K562 (cell line): ENCODE measurements at regions not wholly inside any gene's neighbourhood (a gene's known extent, or its start where the extent isn't known, plus 50 kb on each side); places are given as distances from the start of the nearest gene placed in this dataset.
A peak's percentile ranks its signal among the peaks of the same experiment; 100 is the strongest.

Experiments used
- ATAC-seq: fragments of 200-7000 bp; cut with Tn5 transposase; 3 replicates; pipeline ENCODE4 v1.9.1; 2020; ENCODE audit warnings: moderate library complexity
- BruUV-seq: library from RNA; stranded (reverse); fragments of 400-500 nt; replicated peaks from 2 replicates; lab custom pipeline; 2021; lab: Mats Ljungman, UMichigan
- CTCF ChIA-PET: fragments of 300-600 bp; formaldehyde crosslinking; extraction: SDS; loops from one replicate; lab custom pipeline; 2021; ENCODE audit warnings: low intra/inter-chr PET ratio; lab: Yijun Ruan, JAX
- POLR2A ChIA-PET: fragments of 300-600, 350-650 bp; sonication (Branson Sonifier 250); formaldehyde crosslinking; extraction: SDS; loops from one replicate; lab custom pipeline; 2021; ENCODE audit warnings: antibody characterized with exemption, inconsistent platforms; lab: Yijun Ruan, JAX
- DNase-seq, 4 experiments: peaks; one replicate each; pipeline versions ENCODE4 v3.0.0 to v3.0.0-alpha.2; 2011 to 2018; ENCODE audit warnings: low spot score in 3 of 4, mixed read lengths in 3 of 4; ENCODE audit errors: extremely low read depth in 1 of 4
- FAIRE-seq: peaks from 2 replicates; lab custom pipeline; 2011; peaks lifted over from hg19 to GRCh38; lab: Jason Lieb, UNC
- H2AFZ ChIP-seq: 2 replicates; pipeline ENCODE4 v1.6.0; 2011; ENCODE audit warnings: low read depth, low read length, control low read depth, inconsistent platforms
- H3K27ac ChIP-seq: fragments of 200-600 bp; 3 replicates; pipeline ENCODE4 v1.8.0; 2011; ENCODE audit warnings: low read depth, mild to moderate bottlenecking, control low read depth, inconsistent platforms, low read length, moderate library complexity, mixed read lengths; ENCODE audit errors: extremely low read depth
- H3K27me3 ChIP-seq, 2 experiments: fragments of 300-600 bp in 1 of 2; 2 replicates in 1 of 2; 3 replicates in 1 of 2; pipeline versions ENCODE4 v1.6.0 to v1.8.0; 2011; ENCODE audit warnings: inconsistent platforms in 2 of 2, low read length in 2 of 2, mild to moderate bottlenecking in 1 of 2, mixed read lengths in 1 of 2, moderate library complexity in 1 of 2; ENCODE audit not compliant: control insufficient read depth in 2 of 2, insufficient read depth in 2 of 2
- H3K36me3 ChIP-seq: fragments of 300-600 bp; 3 replicates; pipeline ENCODE4 v1.8.0; 2011; ENCODE audit warnings: mild to moderate bottlenecking, low read length, inconsistent platforms; ENCODE audit not compliant: control insufficient read depth, insufficient read depth
- H3K4me1 ChIP-seq, 2 experiments: fragments of 200-600 bp in 1 of 2; replicated peaks in 1 of 2; 2 replicates in 1 of 2; 3 replicates in 1 of 2; pipeline versions ENCODE4 v1.5.1 to v1.8.0; 2011; ENCODE audit warnings: inconsistent platforms in 2 of 2, low read length in 2 of 2, mild to moderate bottlenecking in 1 of 2, mixed read lengths in 1 of 2, moderate library complexity in 1 of 2; ENCODE audit not compliant: control insufficient read depth in 2 of 2, insufficient read depth in 2 of 2
- H3K4me2 ChIP-seq: 2 replicates; pipeline ENCODE4 v1.6.1; 2011; ENCODE audit warnings: low read length, control low read depth, inconsistent platforms, mixed read lengths; ENCODE audit not compliant: insufficient read depth
- H3K4me3 ChIP-seq: fragments of 200-600 bp; sonication (generic), shearing (Covaris generic); 2 replicates; pipeline ENCODE4 v1.5.1; 2016; ENCODE audit warnings: control low read depth, inconsistent platforms
- H3K79me2 ChIP-seq: fragments of 200-600 bp; 3 replicates; pipeline ENCODE4 v1.8.0; 2011; ENCODE audit warnings: low read length, inconsistent platforms; ENCODE audit not compliant: control insufficient read depth, insufficient read depth
- H3K9ac ChIP-seq, 2 experiments: 2 replicates each; pipeline versions ENCODE4 v1.6.0 to v1.6.1; 2011; ENCODE audit warnings: low read depth in 2 of 2, low read length in 2 of 2, control low read depth in 1 of 2, inconsistent platforms in 1 of 2, mild to moderate bottlenecking in 1 of 2, mixed read lengths in 1 of 2; ENCODE audit not compliant: insufficient read depth in 1 of 2
- H3K9me1 ChIP-seq: one replicate; pipeline ENCODE4 v1.6.0; 2011; ENCODE audit warnings: inconsistent platforms, mild to moderate bottlenecking, low read length, moderate library complexity; ENCODE audit not compliant: control insufficient read depth, insufficient read depth
- H3K9me3 ChIP-seq: replicated peaks from 2 replicates; pipeline ENCODE4 v1.5.1; 2011; ENCODE audit warnings: low read depth, low read length, inconsistent platforms; ENCODE audit not compliant: control insufficient read depth, insufficient read depth
- H4K20me1 ChIP-seq: replicated peaks from 2 replicates; pipeline ENCODE4 v1.6.1; 2011; ENCODE audit warnings: low read length, inconsistent platforms, mixed read lengths; ENCODE audit not compliant: control insufficient read depth, insufficient read depth
- NR3C1 ChIP-seq: sonication (generic); formaldehyde crosslinking; IDR thresholded peaks from 2 replicates; pipeline ENCODE4 v1.8.1; 2022; ENCODE audit warnings: missing genetic modification reagents
- POLR3G ChIP-seq: IDR thresholded peaks from 2 replicates; pipeline ENCODE4 v1.6.1; 2011; ENCODE audit not compliant: insufficient read length, insufficient replicate concordance; ENCODE audit errors: extremely low read depth
- SMARCC2 ChIP-seq: fragments of 450-650 bp; IDR thresholded peaks from 2 replicates; pipeline ENCODE4 v1.6.1; 2017; ENCODE audit warnings: antibody characterized with exemption, moderate library complexity, mild to moderate bottlenecking, low read depth
- THRAP3 ChIP-seq: fragments of 450-650 bp; IDR thresholded peaks from 2 replicates; pipeline ENCODE4 v1.6.1; 2016; ENCODE audit warnings: mild to moderate bottlenecking, inconsistent platforms, borderline replicate concordance
- ZNF316 ChIP-seq: fragments of 450-650 bp; IDR thresholded peaks from 2 replicates; pipeline ENCODE4 v1.6.1; 2016
- WGBS: fragments of 100-300 bp; shearing (Covaris generic); methylation state at CpG from one replicate; pipeline ENCODE4 v1.1.6; 2016; ENCODE audit warnings: low coverage, mixed read lengths; ENCODE audit not compliant: insufficient coverage; ENCODE audit errors: missing lambda C conversion rate; 5-methylcytosine and 5-hydroxymethylcytosine counted together
- in situ Hi-C: fragments of 300-500 bp; cut with MboI; formaldehyde crosslinking; loops from 4 replicates; pipeline ENCODE4 v1.15.0; 2018; ENCODE audit warnings: inconsistent platforms, mixed read lengths
- intact Hi-C: fragments of 100-400 bp; cut with micrococcal nuclease; formaldehyde crosslinking; loops from 2 replicates; pipeline ENCODE4 v1.14.2; 2022
- TF ChIP-seq, protein P1 (sequence below): fragments of 250-450 bp; sonication (Bioruptor Pico); IDR thresholded peaks from 2 replicates; pipeline ENCODE4 v1.5.0; 2022; ENCODE audit warnings: mild to moderate bottlenecking

DNA sequence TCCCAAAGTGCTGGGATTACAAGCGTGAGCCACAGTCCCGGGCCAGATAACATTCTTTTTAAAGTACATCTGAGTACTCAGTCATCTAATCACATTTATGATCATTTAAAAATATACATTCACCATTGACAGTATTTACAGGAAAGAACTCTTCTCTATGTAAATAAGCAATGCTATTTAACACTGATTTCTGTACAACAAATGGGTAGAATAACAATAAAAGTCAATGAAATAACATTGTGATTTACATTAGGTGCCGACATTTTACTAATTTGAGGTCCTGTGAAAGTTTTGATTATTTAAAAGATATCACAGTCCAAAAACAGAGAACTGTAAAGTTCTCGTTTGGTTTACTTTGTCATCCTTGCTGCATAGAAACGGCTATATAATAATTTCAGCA, 1763.7 kb downstream of the SLITRK1 start:
- CTCF ChIA-PET, result no interaction called here
- POLR2A ChIA-PET, result no interaction called here
- H3K4me1 ChIP-seq, result no peaks in the 10 kb centered on the region
- H3K36me3 ChIP-seq, result no peaks in the 10 kb centered on the region
- H3K79me2 ChIP-seq, result no peaks in the 10 kb centered on the region
- intact Hi-C loops (no loop called here), in situ Hi-C loops (no loop called here)
- no peak overlapping the region for H3K4me3 ChIP-seq
- no peaks in the 10 kb centered on the region for H3K27me3 ChIP-seq
- no peak for TF ChIP-seq THRAP3
- no peak for TF ChIP-seq POLR3G
- TF ChIP-seq NR3C1 (CRISPR knock-in tag), result no peak
- H3K4me2 ChIP-seq, result no peak overlapping the region
- no peak for ATAC-seq
- no TSS peak for BruUV-seq
- 0% methylated on average over 3 of the region's 5 CpGs for WGBS
- H4K20me1 ChIP-seq, result no peaks in the 10 kb centered on the region
- no peak for DNase-seq
- no peaks in the 10 kb centered on the region for H3K9me1 ChIP-seq
- no peak overlapping the region for H3K27ac ChIP-seq
- H3K9me3 ChIP-seq, result no peaks in the 10 kb centered on the region
- no peak overlapping the region for H2AFZ ChIP-seq
- no peak overlapping the region for H3K9ac ChIP-seq
- FAIRE-seq, result no peak

DNA sequence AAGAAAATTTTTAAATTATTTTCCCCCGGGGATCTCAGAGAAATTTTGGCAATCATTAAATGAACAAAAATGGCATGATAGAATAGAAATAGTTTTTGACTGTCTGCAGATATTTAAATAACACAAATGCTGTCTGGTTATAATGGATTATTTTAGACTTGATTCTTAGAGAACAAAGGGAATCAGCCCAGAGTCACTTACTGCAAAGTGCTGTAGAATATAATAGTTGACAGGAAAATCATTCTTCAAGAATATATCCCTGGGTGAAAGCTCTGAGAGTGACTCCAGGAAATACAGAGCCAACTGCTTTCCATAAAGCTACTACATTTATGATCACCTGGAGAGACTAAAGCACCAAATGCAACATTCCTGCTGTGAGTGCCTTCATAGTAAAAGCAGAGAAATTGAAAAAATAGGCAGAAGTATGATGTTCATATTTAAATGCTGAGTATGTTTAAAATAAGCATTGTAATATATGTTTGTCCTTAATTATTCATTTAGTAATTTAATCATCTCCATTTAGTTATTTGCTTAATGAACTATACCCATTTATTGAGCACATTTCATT, 1765.8 kb downstream of the SLITRK1 start:
- TF ChIP-seq, protein P1, sequence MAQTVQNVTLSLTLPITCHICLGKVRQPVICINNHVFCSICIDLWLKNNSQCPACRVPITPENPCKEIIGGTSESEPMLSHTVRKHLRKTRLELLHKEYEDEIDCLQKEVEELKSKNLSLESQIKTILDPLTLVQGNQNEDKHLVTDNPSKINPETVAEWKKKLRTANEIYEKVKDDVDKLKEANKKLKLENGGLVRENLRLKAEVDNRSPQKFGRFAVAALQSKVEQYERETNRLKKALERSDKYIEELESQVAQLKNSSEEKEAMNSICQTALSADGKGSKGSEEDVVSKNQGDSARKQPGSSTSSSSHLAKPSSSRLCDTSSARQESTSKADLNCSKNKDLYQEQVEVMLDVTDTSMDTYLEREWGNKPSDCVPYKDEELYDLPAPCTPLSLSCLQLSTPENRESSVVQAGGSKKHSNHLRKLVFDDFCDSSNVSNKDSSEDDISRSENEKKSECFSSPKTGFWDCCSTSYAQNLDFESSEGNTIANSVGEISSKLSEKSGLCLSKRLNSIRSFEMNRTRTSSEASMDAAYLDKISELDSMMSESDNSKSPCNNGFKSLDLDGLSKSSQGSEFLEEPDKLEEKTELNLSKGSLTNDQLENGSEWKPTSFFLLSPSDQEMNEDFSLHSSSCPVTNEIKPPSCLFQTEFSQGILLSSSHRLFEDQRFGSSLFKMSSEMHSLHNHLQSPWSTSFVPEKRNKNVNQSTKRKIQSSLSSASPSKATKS (CRISPR knock-in tag), result no peak
- TF ChIP-seq SMARCC2, result no peak
- TF ChIP-seq ZNF316, result peak; percentile 23; the same call in 1 of the 2 replicates
- Histone ChIP-seq H4K20me1 (no peaks in the 10 kb centered on the region), H3K9me1 (no peaks in the 10 kb centered on the region), H3K9ac (no peak overlapping the region), H3K4me1 (no peaks in the 10 kb centered on the region), H3K36me3 (no peaks in the 10 kb centered on the region), H3K4me3 (no peak overlapping the region), H3K27me3 (no peaks in the 10 kb centered on the region), H3K9me3 (no peaks in the 10 kb centered on the region), H3K27ac (no peak overlapping the region), H3K4me2 (no peak overlapping the region), H2AFZ (no peak overlapping the region), H3K79me2 (no peaks in the 10 kb centered on the region)
- in situ Hi-C loops, result no loop called here
- POLR2A ChIA-PET, result no interaction called here
- intact Hi-C loops, result no loop called here
- CTCF ChIA-PET, result no interaction called here
- WGBS, result 8% methylated on average over 1 of the region's 1 CpG
- ATAC-seq (no peak), FAIRE-seq (no peak), DNase-seq (no peak)
- BruUV-seq, result no TSS peak
